Stimulated activated CD8-positive, alpha-beta memory T cell treated with anti-CD3 and anti-CD28 coated beads, Interleukin-4, amount 100 ng/mL, for 24 hours (primary cell): ENCODE measurements at regions not wholly inside any gene's neighbourhood (a gene's known extent, or its start where the extent isn't known, plus 50 kb on each side); places are given as distances from the start of the nearest gene placed in this dataset.

Experiments used
- DNase-seq: peaks from one replicate; pipeline ENCODE4 v3.0.0-alpha.2; 2020; ENCODE audit warnings: low read depth

DNA sequence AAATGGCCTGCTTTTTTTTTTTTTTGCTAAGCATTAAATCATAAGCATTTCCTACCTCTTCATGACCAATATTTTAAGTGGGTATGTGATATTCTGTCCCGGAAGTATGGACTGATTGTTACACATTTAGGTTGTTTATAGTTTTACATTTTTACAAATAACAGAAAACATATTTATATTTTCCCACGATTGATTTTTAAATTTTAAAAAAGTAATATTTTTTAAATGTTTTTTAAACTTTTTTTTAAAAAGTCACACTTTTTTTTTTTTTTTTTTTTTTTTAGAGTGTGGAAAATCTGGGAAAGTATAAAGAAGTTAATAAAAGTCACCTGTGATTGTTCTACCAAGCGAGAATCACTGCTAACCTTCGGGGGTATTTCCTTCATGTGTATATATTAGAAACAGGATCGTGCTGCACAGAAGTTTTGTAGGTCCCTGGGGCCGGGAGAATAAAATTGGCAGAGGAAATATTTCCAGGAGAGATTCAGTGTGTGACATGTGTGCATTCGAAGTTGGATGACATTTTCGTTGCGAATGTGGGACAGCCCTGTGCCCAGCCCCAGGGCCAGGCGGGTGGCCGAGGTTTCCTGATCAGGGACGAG is 173.1 kb downstream of the CDC5L start:
- no peak for DNase-seq

DNA sequence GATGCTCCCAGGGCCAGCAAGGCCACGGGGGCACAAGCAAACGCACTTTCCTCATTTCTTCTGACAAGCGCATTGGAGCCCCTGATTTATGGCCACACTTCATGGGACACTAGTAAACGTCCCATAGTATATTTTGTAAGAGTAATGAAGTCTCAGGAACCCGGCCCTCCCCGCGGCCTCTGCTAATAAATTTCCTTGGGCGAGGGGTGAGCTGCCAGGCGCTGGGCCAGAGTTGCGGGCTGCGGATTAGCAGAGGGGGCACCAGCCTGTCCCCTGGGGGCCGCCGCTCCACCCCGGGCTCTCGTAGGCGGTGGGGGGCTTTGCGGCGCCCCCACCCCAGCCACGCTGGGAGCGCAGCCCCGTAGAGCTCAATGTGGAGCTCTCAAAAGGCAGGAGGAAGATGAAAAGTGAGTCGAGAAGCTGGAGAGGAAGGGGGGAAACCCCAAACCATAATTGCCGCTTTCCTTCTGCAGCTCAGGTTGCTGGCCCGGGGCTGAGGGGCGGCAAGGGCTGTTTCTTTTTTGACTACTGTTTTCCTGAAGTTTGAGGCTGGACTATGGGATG is 173.6 kb downstream of the CDC5L start:
- no peak for DNase-seq

DNA sequence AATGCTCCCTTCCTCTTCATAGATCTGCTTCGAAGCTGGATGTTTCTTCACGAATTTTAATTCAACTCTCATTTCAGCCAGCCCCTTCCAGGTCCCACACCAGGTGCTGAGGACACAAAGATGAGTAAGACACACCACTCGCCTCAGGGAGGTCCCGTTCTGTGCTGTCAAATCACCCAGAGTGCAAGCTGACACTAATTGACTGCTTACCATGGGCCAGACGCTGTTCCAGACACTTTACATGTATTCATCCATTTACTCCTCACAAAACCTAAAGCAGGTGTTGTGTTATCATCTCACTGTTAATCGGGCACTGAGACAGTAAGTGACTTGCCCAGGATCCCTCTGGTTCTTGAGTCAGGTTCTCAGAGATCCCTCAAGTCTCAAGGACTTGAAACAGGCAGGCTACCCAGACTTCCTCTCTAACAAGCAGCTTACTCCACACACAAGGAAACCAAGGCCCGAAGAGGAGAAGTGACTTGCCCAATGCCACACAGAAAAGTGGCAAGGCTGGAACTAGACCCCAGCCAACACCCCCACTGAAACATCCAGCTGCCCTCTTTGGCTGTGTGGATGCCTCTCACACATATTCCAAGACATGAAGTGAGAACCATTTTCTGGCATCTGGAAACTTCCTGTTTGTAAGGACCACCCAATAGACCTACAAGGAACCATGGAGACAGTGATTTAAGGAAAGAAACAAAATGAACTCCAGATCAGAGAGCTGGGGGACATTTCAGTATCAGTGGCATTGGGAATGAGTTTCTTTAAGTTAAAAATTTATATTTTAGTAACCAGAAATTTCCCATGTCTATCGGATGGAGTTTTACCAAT is 174.5 kb downstream of the CDC5L start:
- no peak for DNase-seq

DNA sequence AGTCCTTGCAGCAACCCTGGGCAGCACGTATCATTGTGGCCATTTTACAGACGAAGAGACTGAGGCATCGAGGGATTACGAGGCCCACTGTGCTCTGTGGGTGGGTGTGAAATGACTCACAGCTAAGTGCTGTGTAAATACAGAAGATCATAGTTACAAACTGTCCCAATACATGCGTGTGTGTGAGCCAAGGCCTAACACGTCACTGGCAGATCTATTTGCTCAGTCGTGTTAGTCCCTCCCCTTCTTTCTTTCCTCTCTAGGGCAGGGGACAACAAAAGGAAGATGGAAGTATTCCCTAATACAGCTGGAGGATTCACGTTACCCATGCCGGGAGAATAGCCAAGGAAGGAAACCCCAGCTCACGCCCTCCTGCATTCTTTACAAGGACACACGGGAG is 175.9 kb downstream of the CDC5L start:
- DNase-seq = no peak

DNA sequence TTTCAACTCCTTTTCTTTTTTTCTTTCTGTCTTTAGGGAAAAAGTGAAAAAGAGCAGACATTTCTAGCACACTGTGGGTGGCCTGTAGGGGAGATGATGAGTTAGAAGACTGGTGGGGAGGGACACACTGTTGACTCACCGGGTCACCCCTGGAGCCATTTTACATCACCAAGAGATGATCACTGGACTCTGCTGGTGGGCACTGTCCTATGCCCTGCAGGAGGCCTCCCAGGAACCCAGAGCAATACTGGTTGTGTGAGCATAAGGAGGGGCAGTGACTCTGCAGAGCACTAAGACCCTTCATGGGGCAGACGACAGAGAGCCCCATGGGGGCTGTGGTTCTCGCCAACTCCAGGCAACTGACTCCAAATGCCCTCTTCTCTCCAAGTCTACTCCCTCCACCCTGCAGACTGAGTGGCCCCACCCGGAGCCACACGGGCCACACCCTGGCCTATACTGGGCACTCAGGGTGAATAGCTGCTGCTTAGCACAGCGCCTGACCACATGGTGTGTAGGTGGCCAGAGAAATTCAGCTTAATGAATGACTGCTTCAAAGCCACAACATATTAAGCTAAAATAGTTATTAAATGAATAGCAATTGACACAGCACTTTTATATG is 177.5 kb downstream of the CDC5L start:
- no peak for DNase-seq

DNA sequence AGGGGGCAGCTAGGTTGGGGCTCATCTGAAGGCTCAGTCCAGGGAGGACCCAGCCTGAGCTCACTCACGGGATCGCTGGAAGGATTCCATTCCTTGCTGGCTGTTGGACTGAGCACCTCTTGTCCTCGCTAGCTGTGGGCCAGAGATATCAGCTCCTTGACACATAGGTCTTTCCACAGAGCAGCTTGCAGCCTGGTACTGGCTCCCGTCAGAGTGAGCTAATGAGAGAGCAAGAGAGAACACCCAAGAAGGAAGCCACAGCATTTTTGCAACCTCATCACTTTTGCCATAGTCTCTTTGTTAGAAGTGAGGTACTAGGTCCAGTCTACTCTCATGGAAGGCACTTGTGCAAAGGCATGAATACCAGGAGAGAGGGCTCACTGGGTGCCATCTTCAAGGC is 179.9 kb downstream of the CDC5L start:
- no peak for DNase-seq

DNA sequence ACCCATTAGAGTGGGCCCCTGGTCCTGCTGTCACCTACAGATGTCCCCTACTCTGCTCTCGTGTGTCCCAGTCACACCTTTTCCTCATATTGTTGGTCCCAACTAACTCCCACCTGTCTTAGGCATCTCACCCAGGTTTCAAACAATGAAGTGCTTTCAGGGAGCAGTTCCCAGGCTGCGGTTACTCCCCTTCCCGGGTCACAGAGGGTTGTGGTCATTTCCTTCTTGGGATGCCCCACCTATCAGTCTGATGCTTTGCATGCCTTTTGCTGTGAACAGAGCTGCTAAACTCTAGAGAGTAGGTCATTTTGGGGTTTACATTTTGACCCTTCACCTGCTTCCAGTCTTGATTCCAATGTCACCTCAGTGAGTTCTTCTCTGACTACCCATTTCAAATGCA is 181.6 kb downstream of the CDC5L start:
- DNase-seq = no peak

DNA sequence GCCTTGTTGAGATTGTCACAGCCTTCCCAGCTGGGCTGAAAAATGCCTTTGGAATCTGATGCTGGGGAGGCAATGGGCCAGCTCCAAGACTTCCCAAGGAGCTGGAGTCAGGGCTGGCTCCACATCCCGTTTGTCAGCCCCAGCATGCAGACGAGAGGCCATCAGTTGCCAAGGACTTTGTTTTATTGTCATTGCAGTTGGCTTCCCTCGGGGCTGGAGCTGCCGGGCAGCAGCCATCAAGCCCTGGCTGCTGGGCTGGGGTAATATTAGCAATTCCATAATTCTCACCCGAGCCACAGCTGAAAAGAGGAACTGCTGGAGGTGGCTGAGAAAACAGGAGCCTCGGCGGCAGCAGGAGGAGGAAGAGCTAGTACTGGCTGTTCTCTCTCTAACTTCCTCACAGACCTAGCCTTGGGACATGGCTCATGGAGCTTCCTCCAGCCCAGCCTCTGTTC is 182.5 kb downstream of the CDC5L start:
- no peak for DNase-seq

DNA sequence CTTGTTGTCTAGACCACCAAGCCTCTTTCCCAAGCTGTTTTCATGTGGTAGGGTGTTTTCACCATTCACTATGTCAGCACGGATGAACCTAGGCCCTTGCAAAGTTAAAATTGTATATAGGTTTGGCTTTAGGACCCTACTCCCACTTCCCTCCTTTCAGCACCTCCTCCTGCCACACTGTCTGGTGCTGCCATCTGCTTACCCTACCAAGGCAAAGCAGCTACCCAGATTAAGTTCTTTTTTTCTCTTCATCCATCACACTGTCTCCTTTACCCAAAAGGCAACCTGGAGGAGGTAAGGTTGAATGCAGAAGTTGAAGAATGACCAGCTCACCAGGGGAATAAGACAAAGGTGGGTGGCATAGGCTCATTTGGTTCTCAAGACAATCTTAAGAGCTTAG is 184.0 kb downstream of the CDC5L start:
- no peak for DNase-seq

DNA sequence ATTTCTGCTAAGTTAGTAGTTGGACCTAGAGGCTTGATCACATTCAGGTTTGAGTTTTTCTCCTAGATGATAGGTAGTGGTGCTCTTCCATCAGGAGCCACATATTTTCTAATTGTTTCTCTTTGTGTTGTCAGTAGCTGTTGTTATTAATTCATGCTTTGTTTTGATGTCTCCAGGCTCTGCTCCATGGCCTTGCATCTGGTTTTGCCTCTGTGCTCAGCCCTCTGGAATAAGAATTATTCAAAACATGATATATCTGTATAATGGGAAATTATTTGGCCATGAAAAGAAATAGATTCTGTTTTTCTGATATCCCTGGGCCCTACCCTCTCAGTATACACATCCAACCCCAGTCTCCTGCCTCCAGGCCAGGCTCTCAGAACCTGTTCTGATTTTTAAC is 184.8 kb downstream of the CDC5L start:
- no peak for DNase-seq

DNA sequence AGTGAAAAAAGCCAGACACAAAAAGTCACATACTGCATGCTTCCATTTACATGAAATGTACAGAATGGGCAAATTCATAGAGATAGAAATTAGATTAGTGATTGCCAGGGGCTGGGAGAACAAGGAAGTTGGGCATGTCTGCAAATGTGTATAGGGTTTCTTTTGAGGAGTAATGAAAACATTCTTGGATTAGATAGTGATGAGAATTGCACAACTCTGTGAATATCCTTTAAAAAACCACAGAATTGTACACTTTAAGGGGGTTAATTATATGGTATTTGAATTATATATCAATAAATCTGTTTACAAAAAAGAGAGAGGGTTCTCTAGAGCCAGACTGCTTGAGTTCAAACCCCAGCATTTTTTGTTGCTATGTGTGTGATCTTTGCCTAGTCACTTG is 188.1 kb downstream of the CDC5L start:
- no peak for DNase-seq

DNA sequence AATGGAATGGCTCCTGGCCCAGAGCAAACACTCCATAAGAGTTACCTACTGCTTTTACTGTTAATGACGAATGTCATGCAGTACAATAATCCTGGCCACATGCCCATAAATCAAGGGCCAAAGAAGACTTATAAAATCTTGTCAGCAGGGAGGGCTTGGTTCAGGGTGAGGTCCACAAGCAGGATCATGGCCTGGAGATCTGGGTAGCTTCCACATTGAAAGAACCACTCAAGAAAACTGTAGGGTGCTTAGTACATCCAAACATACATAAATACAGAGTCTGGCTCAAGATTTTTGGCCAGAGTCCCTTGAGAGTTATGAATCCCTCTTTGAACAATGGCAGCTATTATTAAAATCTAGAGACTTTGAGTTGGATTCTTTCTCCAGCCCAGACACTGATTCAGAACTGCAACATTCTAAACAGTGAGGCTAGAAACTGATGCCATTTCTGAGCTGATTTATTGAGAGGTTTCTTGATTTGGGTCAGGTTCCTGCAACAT is 188.7 kb downstream of the CDC5L start:
- DNase-seq = no peak

DNA sequence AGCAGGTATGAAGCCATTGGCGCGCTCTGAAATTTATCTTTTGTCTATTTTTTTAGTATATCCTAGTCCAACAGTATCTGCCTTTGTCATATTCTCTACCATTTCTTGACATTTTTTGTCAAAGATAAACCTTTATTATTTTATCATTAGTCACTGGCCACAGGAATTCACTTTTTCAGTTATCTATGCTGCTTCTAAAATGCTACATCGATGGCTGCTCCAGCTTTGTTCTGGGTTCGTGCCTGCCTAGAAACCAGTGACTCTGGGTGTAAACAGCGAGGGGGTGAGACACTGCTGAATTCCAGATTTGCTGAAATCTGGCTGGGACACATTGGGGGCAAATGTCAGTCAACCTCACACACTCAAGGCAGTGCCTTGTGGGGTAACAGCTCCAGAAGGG is 193.4 kb downstream of the CDC5L start:
- DNase-seq = no peak

DNA sequence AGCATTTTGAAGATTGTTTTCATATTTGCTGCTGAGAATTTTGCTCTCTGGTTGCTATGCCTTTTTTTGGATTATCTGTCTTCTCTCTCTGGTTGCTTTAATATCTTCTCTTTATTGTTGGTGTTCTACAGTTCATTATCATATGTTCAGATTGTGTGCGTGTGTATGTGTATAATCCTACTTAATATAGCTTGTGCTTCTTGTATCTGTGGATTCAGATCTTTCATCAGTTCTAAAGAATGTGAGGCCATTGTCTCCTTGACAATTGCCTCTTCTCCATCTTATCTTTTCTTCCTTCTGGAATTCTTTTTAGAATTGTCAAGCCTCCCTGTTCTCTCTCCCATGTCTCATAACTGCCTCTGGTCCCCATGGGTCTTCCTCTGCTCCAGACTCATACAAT is 195.4 kb downstream of the CDC5L start:
- DNase-seq = no peak

DNA sequence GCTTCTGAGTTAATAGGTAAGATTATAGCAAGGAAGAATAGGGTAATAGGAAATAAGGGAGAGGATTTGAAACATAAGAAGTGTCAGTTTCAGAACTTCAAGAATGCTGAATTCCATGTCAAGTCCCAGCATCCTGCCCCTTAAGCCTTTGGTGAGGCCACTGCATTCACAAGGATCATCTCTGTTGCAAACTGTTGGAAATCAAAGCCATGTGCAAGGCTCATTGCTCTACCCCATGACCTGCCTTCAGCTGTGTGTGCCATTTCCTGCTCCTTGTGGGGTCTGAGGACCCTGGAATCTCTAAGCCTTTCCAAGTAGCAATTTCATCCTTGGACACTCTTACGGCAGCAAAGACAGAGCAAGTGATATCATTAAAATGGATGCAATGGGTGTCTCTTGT is 203.0 kb downstream of the CDC5L start:
- no peak for DNase-seq

DNA sequence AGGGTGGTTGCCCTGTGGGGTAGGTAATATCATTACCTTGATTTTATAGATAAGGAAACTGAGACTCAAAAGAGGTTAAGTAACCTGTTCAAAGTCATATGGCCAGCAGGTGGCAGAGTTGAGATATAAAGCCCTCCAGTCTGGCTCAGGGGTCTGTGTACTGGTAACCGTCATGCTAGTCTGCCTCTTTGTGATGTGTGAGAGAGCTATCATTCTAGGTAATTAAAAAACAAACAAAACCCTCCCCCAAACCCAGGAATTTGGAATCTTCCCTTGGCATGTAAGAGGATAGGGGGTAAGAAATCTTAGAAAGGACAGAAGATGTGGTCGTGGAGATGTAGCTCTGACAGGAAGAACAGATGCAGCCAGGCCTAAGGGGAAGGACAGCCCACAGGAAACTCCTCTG is 206.0 kb downstream of the CDC5L start:
- peak; percentile 58 for DNase-seq

DNA sequence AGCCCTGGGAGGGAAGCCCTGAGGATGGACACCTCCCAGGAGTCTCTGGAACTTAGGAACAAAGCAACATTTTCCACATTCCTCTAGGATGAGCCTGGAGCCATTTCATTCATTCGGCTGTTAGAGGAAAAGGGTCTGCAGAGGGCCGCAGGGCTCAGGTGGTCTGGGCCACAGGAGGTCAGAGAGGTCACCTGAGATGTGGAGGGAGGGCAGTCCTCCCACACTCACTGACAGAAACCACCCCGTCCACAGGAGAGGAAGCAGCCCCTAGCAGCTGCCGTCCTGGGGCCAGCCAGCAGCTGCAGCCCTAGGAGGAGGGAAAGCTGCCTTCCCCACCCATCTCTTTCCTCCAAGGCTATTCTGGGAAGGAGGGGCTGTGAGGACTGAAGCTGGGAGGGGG is 207.0 kb downstream of the CDC5L start:
- no peak for DNase-seq

DNA sequence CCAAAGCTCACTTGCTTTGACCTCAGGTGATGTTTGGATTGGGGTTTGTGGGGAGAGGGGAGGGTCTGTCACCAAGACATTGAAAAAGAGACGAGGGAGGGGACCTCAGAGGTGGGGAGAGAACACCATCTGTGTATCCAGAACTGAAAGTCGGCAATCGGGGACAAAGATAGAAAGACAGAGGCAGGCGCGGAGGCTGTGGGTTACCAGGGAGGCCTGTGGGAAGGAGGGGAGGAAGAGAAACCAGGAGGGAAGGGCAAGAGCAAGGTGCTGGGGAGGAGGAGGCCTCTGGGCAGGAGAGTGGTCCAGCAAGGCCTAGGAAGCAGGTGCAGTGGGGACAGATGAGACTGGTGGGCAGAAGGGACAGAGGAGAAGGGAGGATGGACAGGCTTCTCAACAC is 211.2 kb downstream of the CDC5L start:
- DNase-seq = no peak

DNA sequence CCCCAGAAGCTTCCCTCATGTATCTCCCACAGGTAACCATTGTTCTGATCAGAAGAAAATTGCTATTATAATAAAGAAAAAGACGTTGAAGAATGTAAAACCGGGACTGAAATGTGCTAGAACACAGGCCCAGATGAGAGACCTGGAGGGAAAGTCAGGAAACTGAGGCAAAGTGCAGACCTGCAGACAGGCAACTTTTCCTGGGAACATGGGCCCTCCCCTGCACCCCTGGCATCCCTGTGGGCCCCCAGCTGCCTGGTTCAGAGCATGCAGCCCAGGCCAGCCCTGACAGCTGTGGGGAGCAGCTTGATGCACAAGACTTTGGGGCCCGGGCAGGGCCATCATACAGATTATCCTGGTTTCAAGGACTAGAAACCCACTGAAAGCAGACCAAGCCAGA is 212.2 kb downstream of the CDC5L start:
- DNase-seq = no peak

DNA sequence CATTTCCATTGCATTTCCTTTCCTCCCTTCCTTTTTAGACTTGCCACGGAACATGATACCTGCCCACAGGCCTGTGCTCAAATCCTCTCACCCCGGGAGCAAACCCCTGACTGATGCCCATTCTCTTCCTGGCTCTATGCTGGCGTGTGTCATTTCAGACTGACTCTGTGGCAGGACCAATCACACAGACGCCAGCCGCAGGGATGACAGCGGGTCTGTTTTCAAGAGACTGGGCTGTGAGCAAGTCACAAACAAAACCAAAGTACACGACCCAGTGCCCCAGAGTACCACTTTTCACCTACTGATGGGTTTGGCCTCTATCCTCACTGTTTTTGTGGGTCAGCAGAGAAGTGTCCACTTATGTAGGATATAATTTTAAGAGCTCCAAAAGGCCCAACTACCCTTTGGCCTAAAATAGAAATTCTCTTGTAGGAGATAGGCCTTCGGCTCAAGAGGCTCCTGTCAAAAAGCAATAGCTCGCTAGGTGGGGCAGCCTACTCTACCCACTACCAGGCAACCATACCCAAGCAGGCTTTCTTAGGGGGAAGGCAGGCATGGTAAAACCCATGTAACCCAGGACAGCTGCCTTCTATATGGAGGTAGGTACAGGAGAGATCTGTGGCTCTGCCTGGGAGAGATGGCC is 215.7 kb downstream of the CDC5L start:
- no peak for DNase-seq

DNA sequence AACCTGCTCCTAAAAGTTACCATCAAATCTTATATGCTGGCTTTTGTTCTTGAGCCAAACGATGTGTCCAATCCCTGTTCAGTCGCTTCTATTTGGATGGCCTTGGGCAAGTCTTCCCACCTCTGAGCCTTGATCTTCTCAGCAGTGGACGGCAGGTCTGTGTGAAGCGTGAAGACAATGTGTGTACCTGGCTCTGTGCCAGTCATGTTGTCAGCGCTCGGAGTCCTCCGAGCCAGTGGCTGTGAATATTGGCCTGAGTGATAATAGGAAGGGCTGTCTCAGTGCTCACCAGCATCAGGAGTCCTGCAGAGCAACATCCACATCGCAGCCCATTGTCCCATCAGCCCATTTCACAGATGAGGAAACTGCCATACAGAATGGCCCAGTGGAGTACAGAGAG is 219.0 kb downstream of the CDC5L start:
- DNase-seq = no peak

DNA sequence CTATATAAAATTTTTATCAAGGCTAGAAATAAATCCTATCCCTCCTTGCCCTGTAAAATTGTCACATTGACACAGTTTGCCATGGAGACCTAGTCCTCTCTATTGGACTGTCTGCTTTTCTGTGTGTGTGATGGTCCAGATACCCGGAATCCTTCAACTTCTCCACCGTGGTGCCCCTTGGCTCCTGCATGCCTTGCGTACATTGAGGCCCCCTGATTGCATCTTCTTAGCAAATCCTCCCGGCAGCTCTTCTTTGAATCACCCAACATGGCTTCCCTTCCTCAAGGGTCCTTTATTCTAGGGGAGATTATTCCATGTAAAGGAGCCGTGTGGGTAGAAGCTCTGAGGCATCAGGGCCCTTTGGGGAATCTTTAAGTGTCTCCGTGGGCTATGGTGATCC is 219.5 kb downstream of the CDC5L start:
- no peak for DNase-seq
